RWPE2 (cell line): ENCODE measurements at regions not wholly inside any gene's neighbourhood (a gene's known extent, or its start where the extent isn't known, plus 50 kb on each side); places are given as distances from the start of the nearest gene placed in this dataset.

Experiments used
- ATAC-seq: fragments of 200-7000 bp; cut with Tn5 transposase; 3 replicates; pipeline ENCODE4 v1.9.1; 2021; ENCODE audit warnings: low read depth
- DNase-seq: peaks from one replicate; pipeline ENCODE4 v3.0.0-alpha.2; 2020; ENCODE audit warnings: low spot score
- H3K27ac ChIP-seq: fragments of 450-650 bp; 2 replicates; pipeline ENCODE4 v1.5.1; 2017; ENCODE audit warnings: mild to moderate bottlenecking; ENCODE audit not compliant: poor library complexity, severe bottlenecking
- H3K27me3 ChIP-seq: fragments of 250-450 bp; sonication (Bioruptor Pico); 2 replicates; pipeline ENCODE4 v1.5.1; 2021; ENCODE audit warnings: mild to moderate bottlenecking, moderate library complexity; ENCODE audit not compliant: insufficient read depth, poor library complexity, severe bottlenecking
- H3K36me3 ChIP-seq: fragments of 250-450 bp; sonication (Bioruptor Pico); 2 replicates; pipeline ENCODE4 v1.5.1; 2020; ENCODE audit warnings: low read depth, mild to moderate bottlenecking, moderate library complexity
- H3K4me1 ChIP-seq: fragments of 250-450 bp; sonication (Bioruptor Pico); 2 replicates; pipeline ENCODE4 v1.5.1; 2021; ENCODE audit warnings: mild to moderate bottlenecking, moderate library complexity; ENCODE audit not compliant: insufficient read depth, poor library complexity, severe bottlenecking
- H3K4me3 ChIP-seq: fragments of 250-450 bp; sonication (Bioruptor Pico); 2 replicates; pipeline ENCODE4 v1.5.1; 2021; ENCODE audit warnings: mild to moderate bottlenecking, moderate library complexity; ENCODE audit not compliant: severe bottlenecking
- H3K9me3 ChIP-seq: fragments of 250-450 bp; sonication (Bioruptor Pico); 2 replicates; pipeline ENCODE4 v1.5.1; 2021; ENCODE audit warnings: mild to moderate bottlenecking, moderate library complexity; ENCODE audit not compliant: severe bottlenecking
- TF ChIP-seq, protein P1 (sequence below): fragments of 450-650 bp; IDR thresholded peaks from one replicate; pipeline ENCODE4 v1.5.1; 2017; ENCODE audit warnings: mild to moderate bottlenecking, moderate library complexity; ENCODE audit not compliant: poor library complexity, severe bottlenecking

- Histone ChIP-seq H3K27ac (no peak overlapping the region), H3K9me3 (no peaks in the 10 kb centered on the region), H3K4me3 (no peak overlapping the region), H3K4me1 (no peaks in the 10 kb centered on the region), H3K36me3 (no peaks in the 10 kb centered on the region), H3K27me3 (no peaks in the 10 kb centered on the region)
- DNase-seq (no peak), ATAC-seq (no peak; the same call in 2 of the 3 replicates)
- TF ChIP-seq, protein P1, sequence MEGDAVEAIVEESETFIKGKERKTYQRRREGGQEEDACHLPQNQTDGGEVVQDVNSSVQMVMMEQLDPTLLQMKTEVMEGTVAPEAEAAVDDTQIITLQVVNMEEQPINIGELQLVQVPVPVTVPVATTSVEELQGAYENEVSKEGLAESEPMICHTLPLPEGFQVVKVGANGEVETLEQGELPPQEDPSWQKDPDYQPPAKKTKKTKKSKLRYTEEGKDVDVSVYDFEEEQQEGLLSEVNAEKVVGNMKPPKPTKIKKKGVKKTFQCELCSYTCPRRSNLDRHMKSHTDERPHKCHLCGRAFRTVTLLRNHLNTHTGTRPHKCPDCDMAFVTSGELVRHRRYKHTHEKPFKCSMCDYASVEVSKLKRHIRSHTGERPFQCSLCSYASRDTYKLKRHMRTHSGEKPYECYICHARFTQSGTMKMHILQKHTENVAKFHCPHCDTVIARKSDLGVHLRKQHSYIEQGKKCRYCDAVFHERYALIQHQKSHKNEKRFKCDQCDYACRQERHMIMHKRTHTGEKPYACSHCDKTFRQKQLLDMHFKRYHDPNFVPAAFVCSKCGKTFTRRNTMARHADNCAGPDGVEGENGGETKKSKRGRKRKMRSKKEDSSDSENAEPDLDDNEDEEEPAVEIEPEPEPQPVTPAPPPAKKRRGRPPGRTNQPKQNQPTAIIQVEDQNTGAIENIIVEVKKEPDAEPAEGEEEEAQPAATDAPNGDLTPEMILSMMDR: no peak
Measured at GRCh38 chr2:133975135-133975534, 278.7 kb upstream of the MGAT5 start.

- ATAC-seq (no peak), DNase-seq (no peak)
- TF ChIP-seq, protein P1: no peak
- no peak overlapping the region for H3K4me3 ChIP-seq
- no peaks in the 10 kb centered on the region for H3K36me3 ChIP-seq
- no peaks in the 10 kb centered on the region for H3K9me3 ChIP-seq
- H3K27ac ChIP-seq: no peak overlapping the region
- no peaks in the 10 kb centered on the region for H3K4me1 ChIP-seq
- H3K27me3 ChIP-seq: no peaks in the 10 kb centered on the region
Measured at GRCh38 chr2:133975676-133976428, 278.0 kb upstream of the MGAT5 start.

DNA sequence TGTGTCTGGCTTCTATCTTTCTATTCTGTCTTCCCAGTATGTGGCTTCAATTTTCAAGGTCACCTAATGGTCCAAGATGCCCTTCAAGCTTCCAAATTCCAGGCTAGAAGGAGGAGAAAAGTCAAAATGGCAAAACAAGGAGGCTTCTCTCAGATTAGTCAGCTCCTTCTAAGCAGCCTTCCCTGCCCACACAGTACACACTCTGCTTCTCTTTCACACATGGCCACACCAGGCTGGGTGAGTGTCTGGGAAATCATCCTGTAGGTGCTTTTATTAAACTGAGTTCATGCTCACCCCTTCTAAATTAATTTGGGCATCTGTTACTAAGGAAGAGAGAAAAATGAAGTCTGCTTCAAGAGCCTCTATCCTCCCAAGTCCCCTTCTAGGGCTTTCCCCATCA lies 277.2 kb upstream of the MGAT5 start:
- Histone ChIP-seq H3K27me3 (no peaks in the 10 kb centered on the region), H3K4me1 (no peaks in the 10 kb centered on the region), H3K9me3 (no peaks in the 10 kb centered on the region), H3K4me3 (no peak overlapping the region), H3K27ac (no peak overlapping the region), H3K36me3 (no peaks in the 10 kb centered on the region)
- no peak for ATAC-seq
- DNase-seq: no peak
- TF ChIP-seq, protein P1: no peak

DNA sequence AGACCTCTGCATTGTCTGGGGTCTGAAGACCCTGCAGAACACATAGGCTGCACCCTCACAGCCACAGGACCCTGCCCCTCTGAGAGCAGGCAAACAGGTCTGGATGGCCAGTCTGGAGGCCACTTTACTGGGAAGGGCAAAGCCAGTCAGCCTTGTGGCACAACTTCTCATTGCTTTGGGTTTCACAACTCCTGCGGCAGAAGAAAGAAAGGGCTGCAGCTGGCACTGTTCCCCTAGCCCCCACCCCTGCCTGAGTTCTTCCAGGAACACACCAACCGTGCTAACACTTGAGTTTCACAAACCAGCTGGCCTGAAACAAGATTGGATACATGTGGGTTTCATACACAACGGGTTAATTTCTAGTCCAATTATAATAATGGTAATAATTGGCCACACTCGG lies 276.5 kb upstream of the MGAT5 start:
- TF ChIP-seq, protein P1: no peak
- Histone ChIP-seq H3K4me3 (no peak overlapping the region), H3K4me1 (no peaks in the 10 kb centered on the region), H3K9me3 (no peaks in the 10 kb centered on the region), H3K27me3 (no peaks in the 10 kb centered on the region), H3K27ac (no peak overlapping the region), H3K36me3 (no peaks in the 10 kb centered on the region)
- ATAC-seq (no peak), DNase-seq (no peak)

DNA sequence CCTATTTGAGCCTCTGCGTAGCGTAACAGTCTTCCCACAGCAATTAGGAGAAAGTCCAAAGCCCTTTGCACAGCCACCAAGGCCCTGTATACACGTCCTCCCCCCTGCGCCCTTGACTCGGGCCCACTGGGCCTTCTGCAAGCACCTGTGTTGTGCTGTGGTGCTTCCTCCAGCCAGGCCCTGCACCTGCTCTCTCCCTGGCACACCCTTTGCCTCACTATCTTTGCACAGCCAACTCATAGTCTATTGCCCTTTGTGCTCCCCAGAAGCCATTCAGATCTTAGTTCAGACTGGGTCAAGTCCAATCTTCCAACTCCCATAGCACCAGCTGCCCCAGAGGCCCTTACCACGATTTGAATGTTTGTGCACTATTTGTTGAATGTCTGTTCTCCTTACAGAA lies 271.6 kb upstream of the MGAT5 start:
- Histone ChIP-seq H3K27me3 (no peaks in the 10 kb centered on the region), H3K36me3 (no peaks in the 10 kb centered on the region), H3K4me3 (no peak overlapping the region), H3K9me3 (no peaks in the 10 kb centered on the region), H3K27ac (no peak overlapping the region), H3K4me1 (no peaks in the 10 kb centered on the region)
- TF ChIP-seq, protein P1: no peak
- DNase-seq: no peak
- ATAC-seq: no peak
